ENCODE measurements at regions not wholly inside any gene's neighbourhood (a gene's known extent, or its start where the extent isn't known, plus 50 kb on each side); places are given as distances from the start of the nearest gene placed in this dataset.

- TF ChIP-seq POLR2AphosphoS5 (IDR thresholded peaks at IDR 0.05; ENCODE audit: low read depth, low read length) (no peak), EGR1 (IDR thresholded peaks at IDR 0.05; ENCODE audit: low read depth) (no peak), TCF7L2 (IDR thresholded peaks at IDR 0.05; ENCODE audit: borderline replicate concordance, extremely low read depth, insufficient read depth, insufficient read length) (no peak)
These were observed 538.6 kb upstream of the MIR17HG start (continued) for GRCh38 chr13:90808838-90809237.

DNA sequence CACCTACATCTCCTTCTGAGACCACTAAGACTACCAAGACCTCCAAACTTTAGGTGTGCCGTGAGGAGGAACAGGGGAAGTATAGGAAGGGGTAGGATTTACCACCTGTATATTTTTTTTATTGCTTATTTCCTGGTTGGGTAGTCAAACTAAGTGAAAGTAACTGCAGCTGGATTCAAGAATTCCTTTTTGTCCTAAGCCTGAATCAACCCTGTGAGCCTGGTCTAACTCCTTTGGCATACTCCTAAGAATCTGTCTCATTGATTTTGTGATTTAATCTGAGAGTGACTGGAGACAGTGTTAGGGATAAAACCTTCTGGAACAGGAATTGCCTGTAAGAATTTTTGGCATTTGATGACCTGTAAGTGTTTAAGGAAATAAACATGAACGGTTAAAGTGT, 523.5 kb upstream of the MIR17HG start:
- ATAC-seq (no peak), DNase-seq (ENCODE audit: low read depth, low spot score) (no peak)
- H3K36me3 ChIP-seq (ENCODE audit: control insufficient read depth in 1 of 2, insufficient read depth in 2 of 2, low read length in 2 of 2), result no peaks in the 10 kb centered on the region
- POLR2A ChIA-PET, result no interaction called here
- peaks cover 0 to 6% of the 10 kb centered on the region in 2 experiments; a peak in 1 of 4 replicates for H3K9me3 ChIP-seq (ENCODE audit: control insufficient read depth in 1 of 2, insufficient read depth in 1 of 2, low read depth in 1 of 2, low read length in 2 of 2)
- no TSS peak for BruUV-seq (replicated peaks)
- H3K27ac ChIP-seq (ENCODE audit: low read depth, low read length), result no peak overlapping the region
- no peaks in the 10 kb centered on the region for H3K9me2 ChIP-seq (ENCODE audit: insufficient read depth)
- no peaks in the 10 kb centered on the region for H3K4me1 ChIP-seq (ENCODE audit: control insufficient read depth in 1 of 2, insufficient read depth in 2 of 2, low read length in 2 of 2)
- no peak for TF ChIP-seq EZH2phosphoT487 (IDR thresholded peaks at IDR 0.05; ENCODE audit: borderline replicate concordance)
- no peak for TF ChIP-seq YY1 (IDR thresholded peaks at IDR 0.05; ENCODE audit: extremely low read depth, insufficient replicate concordance, low read depth, low read length)
- no peak for TF ChIP-seq EZH2 (IDR thresholded peaks at IDR 0.05)
- TF ChIP-seq, protein P1, sequence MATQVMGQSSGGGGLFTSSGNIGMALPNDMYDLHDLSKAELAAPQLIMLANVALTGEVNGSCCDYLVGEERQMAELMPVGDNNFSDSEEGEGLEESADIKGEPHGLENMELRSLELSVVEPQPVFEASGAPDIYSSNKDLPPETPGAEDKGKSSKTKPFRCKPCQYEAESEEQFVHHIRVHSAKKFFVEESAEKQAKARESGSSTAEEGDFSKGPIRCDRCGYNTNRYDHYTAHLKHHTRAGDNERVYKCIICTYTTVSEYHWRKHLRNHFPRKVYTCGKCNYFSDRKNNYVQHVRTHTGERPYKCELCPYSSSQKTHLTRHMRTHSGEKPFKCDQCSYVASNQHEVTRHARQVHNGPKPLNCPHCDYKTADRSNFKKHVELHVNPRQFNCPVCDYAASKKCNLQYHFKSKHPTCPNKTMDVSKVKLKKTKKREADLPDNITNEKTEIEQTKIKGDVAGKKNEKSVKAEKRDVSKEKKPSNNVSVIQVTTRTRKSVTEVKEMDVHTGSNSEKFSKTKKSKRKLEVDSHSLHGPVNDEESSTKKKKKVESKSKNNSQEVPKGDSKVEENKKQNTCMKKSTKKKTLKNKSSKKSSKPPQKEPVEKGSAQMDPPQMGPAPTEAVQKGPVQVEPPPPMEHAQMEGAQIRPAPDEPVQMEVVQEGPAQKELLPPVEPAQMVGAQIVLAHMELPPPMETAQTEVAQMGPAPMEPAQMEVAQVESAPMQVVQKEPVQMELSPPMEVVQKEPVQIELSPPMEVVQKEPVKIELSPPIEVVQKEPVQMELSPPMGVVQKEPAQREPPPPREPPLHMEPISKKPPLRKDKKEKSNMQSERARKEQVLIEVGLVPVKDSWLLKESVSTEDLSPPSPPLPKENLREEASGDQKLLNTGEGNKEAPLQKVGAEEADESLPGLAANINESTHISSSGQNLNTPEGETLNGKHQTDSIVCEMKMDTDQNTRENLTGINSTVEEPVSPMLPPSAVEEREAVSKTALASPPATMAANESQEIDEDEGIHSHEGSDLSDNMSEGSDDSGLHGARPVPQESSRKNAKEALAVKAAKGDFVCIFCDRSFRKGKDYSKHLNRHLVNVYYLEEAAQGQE (IDR thresholded peaks at IDR 0.05; ENCODE audit: low read depth), result no peak
- no peak for TF ChIP-seq CBX3 (IDR thresholded peaks at IDR 0.05; ENCODE audit: low read depth)
- TF ChIP-seq FOSL1 (IDR thresholded peaks at IDR 0.05; ENCODE audit: low read depth), result no peak
- TF ChIP-seq SRF (IDR thresholded peaks at IDR 0.05; ENCODE audit: low read depth), result no peak
- TF ChIP-seq ZFX (IDR thresholded peaks at IDR 0.05), result no peak
- no peak for TF ChIP-seq ZNF274 (IDR thresholded peaks at IDR 0.05; ENCODE audit: low read depth, low read length)
- no peak overlapping the region for H3K4me3 ChIP-seq (replicated peaks in 1 of 2; ENCODE audit: low read depth in 1 of 2, low read length in 2 of 2)
- CTCF ChIA-PET, result no interaction called here
- RAD21 ChIA-PET (ENCODE audit: low non-redundant PET in 1 of 2, low total read pairs in 2 of 2, uncharacterized antibody in 2 of 2, unreplicated experiment in 2 of 2), result no interaction called here
- H4K20me1 ChIP-seq (ENCODE audit: insufficient read depth), result no peaks in the 10 kb centered on the region
- intact Hi-C loops (cut with micrococcal nuclease), result no loop called here
- no peaks in the 10 kb centered on the region for H3K27me3 ChIP-seq (ENCODE audit: insufficient read depth, low read length)
- no peak overlapping the region for H3K4me2 ChIP-seq (ENCODE audit: low read length)
- H3K79me2 ChIP-seq (ENCODE audit: insufficient read depth, low read length), result no peaks in the 10 kb centered on the region
- no peak overlapping the region for H2AFZ ChIP-seq (ENCODE audit: low read depth, low read length, poor library complexity, severe bottlenecking)
- H3K9ac ChIP-seq (ENCODE audit: low read length), result no peak overlapping the region

Data from HCT116 (cell line).